Transverse colon (tissue), 4 donors: ENCODE measurements at regions not wholly inside any gene's neighbourhood (a gene's known extent, or its start where the extent isn't known, plus 50 kb on each side); places are given as distances from the start of the nearest gene placed in this dataset.

ENCODE experiments used
- DNase-seq: peaks from one replicate; pipeline ENCODE4 v3.0.0-alpha.2; 2019
- H3K27ac ChIP-seq, 4 donors: fragments of 200-600 bp; sonication (generic); 2 replicates each; pipeline ENCODE4 v1.5.1; 2016 to 2018; ENCODE audit warnings: inconsistent platforms in 4 of 4
- H3K27me3 ChIP-seq: fragments of 200-600 bp; sonication (generic); 2 replicates; pipeline ENCODE4 v1.5.1; 2017; ENCODE audit warnings: inconsistent platforms
- H3K36me3 ChIP-seq, 4 donors: fragments of 200-600 bp; sonication (generic); 2 replicates each; pipeline ENCODE4 v1.5.1; 2017 to 2019; ENCODE audit warnings: inconsistent platforms in 4 of 4
- H3K4me1 ChIP-seq, 4 donors: fragments of 200-600 bp; sonication (generic); 2 replicates each; pipeline ENCODE4 v1.5.1; 2017 to 2020; ENCODE audit warnings: inconsistent platforms in 4 of 4
- H3K4me3 ChIP-seq, 4 donors: fragments of 200-600 bp; sonication (generic); 1 replicate in 1 of 4; 2 replicates in 3 of 4; pipeline versions ENCODE4 v1.5.1 to v1.6.1; 2017 to 2019; ENCODE audit warnings: inconsistent platforms in 4 of 4
- H3K9me3 ChIP-seq, 2 donors: fragments of 200-600 bp; sonication (generic); 2 replicates each; pipeline ENCODE4 v1.5.1; 2017 to 2019; ENCODE audit warnings: inconsistent platforms in 2 of 2
- EP300 ChIP-seq: sonication (generic); formaldehyde crosslinking; IDR thresholded peaks from one replicate; pipeline ENCODE4 v1.6.1; 2017; ENCODE audit warnings: antibody characterized with exemption, low read depth
- POLR2A ChIP-seq: fragments of 450-650 bp; IDR thresholded peaks from one replicate; pipeline ENCODE4 v1.6.1; 2016; ENCODE audit warnings: antibody characterized with exemption, mild to moderate bottlenecking, moderate library complexity
- POLR2AphosphoS5 ChIP-seq, 3 donors: sonication (generic); formaldehyde crosslinking; IDR thresholded peaks; one replicate each; pipeline ENCODE4 v1.6.1; 2016; ENCODE audit warnings: antibody characterized with exemption in 3 of 3
- WGBS, 2 donors: methylation state at CpG; one replicate each; pipeline ENCODE4 v1.1.5; 2018; ENCODE audit warnings: low coverage in 1 of 2; 5-methylcytosine and 5-hydroxymethylcytosine counted together
- in situ Hi-C, 4 donors: fragments of 200-750 bp; cut with MboI; loops; one replicate each; pipeline versions ENCODE4 v1.15.0 to v1.15.1; 2017; ENCODE audit warnings: low sequenced_read_pairs in 3 of 4, low pct_ligation_motif_present in 1 of 4, low pct_unique_long_range_greater_than_20kb in 1 of 4
- intact Hi-C: fragments of 100-400 bp; cut with DNase I; formaldehyde crosslinking; loops from one replicate; pipeline ENCODE4 v1.15.1; 2023; ENCODE audit warnings: low total_unique reads
- TF ChIP-seq, protein P1 (sequence below), 5 experiments: fragments of 200-600 bp in 3 of 5; fragments of 450-650 bp in 2 of 5; sonication (generic) in 3 of 5; IDR thresholded peaks; 1 replicate in 2 of 5; 2 replicates in 3 of 5; pipeline ENCODE4 v1.5.1; 2016 to 2017; ENCODE audit warnings: antibody characterized with exemption in 5 of 5, inconsistent platforms in 3 of 5, mild to moderate bottlenecking in 2 of 5, moderate library complexity in 1 of 5

DNA sequence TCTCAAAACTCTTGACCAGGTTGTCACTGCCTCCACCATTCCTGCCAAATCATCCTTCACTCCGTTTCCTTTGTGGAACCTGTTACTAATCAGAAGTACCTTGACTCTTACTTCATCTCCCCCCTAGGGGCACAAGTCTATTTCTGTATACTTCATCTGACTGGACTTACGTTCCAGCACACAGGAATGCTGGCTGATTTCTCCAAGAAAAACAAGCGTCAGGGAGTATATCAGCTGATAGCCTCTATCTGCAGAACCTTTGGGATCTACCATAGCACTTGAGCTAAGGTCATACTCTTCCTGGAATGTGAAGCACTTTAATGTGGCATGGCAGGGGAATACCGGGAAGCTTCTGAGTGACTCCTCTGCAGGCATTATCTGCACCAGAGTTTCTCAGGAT is 178.1 kb upstream of the MOCS1 start:
- no peaks in the 10 kb centered on the region for H3K9me3 ChIP-seq
- no peaks in the 10 kb centered on the region for H3K36me3 ChIP-seq
- no peak overlapping the region for H3K4me3 ChIP-seq
- intact Hi-C loops = no loop called here
- no peak for DNase-seq
- WGBS, 2 donors = 14 to 60% methylated on average over 1 to 4 of the region's 4 CpGs
- in situ Hi-C loops = no loop called here
- H3K27ac ChIP-seq = no peak overlapping the region
- H3K27me3 ChIP-seq = no peaks in the 10 kb centered on the region
- H3K4me1 ChIP-seq = no peaks in the 10 kb centered on the region
- no peak for TF ChIP-seq EP300
- TF ChIP-seq, protein P1, sequence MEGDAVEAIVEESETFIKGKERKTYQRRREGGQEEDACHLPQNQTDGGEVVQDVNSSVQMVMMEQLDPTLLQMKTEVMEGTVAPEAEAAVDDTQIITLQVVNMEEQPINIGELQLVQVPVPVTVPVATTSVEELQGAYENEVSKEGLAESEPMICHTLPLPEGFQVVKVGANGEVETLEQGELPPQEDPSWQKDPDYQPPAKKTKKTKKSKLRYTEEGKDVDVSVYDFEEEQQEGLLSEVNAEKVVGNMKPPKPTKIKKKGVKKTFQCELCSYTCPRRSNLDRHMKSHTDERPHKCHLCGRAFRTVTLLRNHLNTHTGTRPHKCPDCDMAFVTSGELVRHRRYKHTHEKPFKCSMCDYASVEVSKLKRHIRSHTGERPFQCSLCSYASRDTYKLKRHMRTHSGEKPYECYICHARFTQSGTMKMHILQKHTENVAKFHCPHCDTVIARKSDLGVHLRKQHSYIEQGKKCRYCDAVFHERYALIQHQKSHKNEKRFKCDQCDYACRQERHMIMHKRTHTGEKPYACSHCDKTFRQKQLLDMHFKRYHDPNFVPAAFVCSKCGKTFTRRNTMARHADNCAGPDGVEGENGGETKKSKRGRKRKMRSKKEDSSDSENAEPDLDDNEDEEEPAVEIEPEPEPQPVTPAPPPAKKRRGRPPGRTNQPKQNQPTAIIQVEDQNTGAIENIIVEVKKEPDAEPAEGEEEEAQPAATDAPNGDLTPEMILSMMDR (IDR thresholded peaks at IDR 0.05) = no peak
- TF ChIP-seq POLR2AphosphoS5 (IDR thresholded peaks at IDR 0.05) = no peak
- TF ChIP-seq POLR2A = no peak

DNA sequence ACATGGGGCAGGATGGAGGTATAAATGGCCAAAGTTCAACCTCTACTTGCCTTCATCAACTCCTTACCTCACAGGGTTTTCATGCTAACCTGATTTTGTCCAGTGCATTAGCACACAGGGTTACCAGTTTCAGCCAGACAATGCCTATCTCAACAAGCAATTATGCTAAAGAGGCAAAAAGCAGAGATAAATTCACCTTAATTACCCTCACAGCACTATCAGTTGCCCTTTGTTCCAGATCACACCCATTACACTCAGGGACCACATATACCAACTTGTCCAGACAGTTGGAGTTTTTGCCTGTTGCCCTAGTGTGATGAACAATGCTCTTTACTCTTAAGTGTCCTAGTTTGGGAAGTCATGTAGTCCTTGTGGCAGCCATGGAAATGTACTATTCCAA is 174.5 kb upstream of the MOCS1 start:
- Histone ChIP-seq H3K27ac (no peak overlapping the region), H3K9me3 (no peaks in the 10 kb centered on the region)
- in situ Hi-C loops = no loop called here

DNA sequence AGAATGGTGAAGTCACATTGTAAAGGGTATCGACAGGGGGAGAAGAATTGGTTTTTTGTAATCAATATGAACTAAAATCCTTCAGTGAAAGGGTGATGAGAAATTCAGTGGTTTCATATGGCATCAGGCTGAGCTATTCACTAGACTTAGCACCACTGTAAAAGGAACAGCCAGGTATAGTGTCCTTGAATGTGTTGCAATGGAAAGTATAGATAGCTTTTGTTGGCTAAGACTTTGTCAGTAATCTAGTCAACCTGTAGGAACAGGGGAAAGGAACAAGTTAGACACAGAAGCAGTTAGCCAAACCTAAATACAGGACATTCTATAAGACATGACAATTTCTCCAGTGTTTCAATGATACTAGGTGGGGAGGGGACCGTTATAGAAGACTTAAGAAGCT is 172.6 kb upstream of the MOCS1 start:
- WGBS, 2 donors = 80 to 85% methylated on average over 2 of the region's 2 CpGs
- no peaks in the 10 kb centered on the region for H3K36me3 ChIP-seq
- no peaks in the 10 kb centered on the region for H3K4me1 ChIP-seq
- H3K4me3 ChIP-seq = no peak overlapping the region
- TF ChIP-seq, protein P1 (IDR thresholded peaks at IDR 0.05) = no peak
- TF ChIP-seq EP300 (no peak), POLR2AphosphoS5 (IDR thresholded peaks at IDR 0.05) (no peak), POLR2A (no peak)
- intact Hi-C loops (no loop called here), in situ Hi-C loops (no loop called here)
- no peaks in the 10 kb centered on the region for H3K9me3 ChIP-seq
- H3K27me3 ChIP-seq = no peaks in the 10 kb centered on the region
- no peak for DNase-seq
- no peak overlapping the region for H3K27ac ChIP-seq

More for the DNA sequence above, 174.5 kb upstream of the MOCS1 start:
- no peak for DNase-seq
- Histone ChIP-seq H3K4me1 (no peaks in the 10 kb centered on the region), H3K36me3 (no peaks in the 10 kb centered on the region), H3K27me3 (no peaks in the 10 kb centered on the region), H3K4me3 (no peak overlapping the region)
- intact Hi-C loops = no loop called here
- TF ChIP-seq EP300 (no peak), POLR2A (no peak), POLR2AphosphoS5 (IDR thresholded peaks at IDR 0.05) (no peak)
- TF ChIP-seq, protein P1 (IDR thresholded peaks at IDR 0.05) = no peak

DNA sequence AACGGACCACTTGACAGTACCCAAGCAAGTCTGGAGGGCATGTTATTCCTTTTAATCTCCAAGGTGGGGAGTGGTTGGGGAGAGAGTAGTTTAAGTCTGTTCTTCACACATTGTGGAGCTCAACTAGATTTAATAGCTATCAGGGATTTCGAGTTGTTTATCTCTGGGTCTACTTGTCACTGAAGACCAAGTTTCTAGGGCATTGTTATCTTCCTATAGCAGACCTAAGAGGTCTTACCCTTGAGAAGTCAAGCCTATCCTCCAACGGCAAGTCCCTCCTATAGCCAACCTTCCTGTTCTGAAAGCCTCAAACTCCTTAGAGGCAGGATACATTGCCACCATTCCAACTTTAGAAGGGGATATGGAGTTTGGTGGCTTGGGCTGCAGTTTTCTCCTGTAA is 164.5 kb upstream of the MOCS1 start:
- intact Hi-C loops = no loop called here

More for the DNA sequence above, 164.5 kb upstream of the MOCS1 start:
- WGBS, 2 donors = 83 to 89% methylated on average over 1 to 3 of the region's 3 CpGs
- no peak for DNase-seq
- Histone ChIP-seq H3K4me1 (no peaks in the 10 kb centered on the region), H3K4me3 (no peak overlapping the region), H3K27me3 (no peaks in the 10 kb centered on the region), H3K9me3 (no peaks in the 10 kb centered on the region), H3K36me3 (no peaks in the 10 kb centered on the region), H3K27ac (no peak overlapping the region)
- in situ Hi-C loops = no loop called here
- TF ChIP-seq POLR2AphosphoS5 (IDR thresholded peaks at IDR 0.05) = no peak
- TF ChIP-seq, protein P1 (IDR thresholded peaks at IDR 0.05) = no peak
- TF ChIP-seq POLR2A = no peak
- TF ChIP-seq EP300 = no peak
